ENCODE measurements at regions not wholly inside any gene's neighbourhood (a gene's known extent, or its start where the extent isn't known, plus 50 kb on each side); places are given as distances from the start of the nearest gene placed in this dataset.

DNA sequence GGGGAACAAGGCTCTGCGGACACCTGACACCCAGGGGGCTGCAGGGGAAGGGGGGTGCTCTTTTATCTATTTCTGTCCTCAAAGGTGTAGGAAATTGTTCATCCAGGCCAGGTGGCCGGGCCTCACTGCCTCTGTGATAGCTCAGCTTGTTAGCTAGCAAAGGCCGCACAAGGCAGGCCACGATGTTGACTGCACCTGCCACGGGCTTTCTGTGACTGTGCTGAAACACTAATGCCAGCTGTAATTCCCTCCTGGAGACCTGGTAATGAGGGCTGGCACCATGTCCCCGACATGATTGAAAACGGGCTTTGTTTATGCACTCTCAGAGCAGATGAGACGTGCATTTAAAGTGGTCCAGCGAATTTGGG is 61.4 kb upstream of the APCDD1L start:
- TF ChIP-seq, protein P1, sequence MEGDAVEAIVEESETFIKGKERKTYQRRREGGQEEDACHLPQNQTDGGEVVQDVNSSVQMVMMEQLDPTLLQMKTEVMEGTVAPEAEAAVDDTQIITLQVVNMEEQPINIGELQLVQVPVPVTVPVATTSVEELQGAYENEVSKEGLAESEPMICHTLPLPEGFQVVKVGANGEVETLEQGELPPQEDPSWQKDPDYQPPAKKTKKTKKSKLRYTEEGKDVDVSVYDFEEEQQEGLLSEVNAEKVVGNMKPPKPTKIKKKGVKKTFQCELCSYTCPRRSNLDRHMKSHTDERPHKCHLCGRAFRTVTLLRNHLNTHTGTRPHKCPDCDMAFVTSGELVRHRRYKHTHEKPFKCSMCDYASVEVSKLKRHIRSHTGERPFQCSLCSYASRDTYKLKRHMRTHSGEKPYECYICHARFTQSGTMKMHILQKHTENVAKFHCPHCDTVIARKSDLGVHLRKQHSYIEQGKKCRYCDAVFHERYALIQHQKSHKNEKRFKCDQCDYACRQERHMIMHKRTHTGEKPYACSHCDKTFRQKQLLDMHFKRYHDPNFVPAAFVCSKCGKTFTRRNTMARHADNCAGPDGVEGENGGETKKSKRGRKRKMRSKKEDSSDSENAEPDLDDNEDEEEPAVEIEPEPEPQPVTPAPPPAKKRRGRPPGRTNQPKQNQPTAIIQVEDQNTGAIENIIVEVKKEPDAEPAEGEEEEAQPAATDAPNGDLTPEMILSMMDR (optimal IDR thresholded peaks at IDR 0.05 in 1 of 3, IDR thresholded peaks at IDR 0.05 in 1 of 3, conservative IDR thresholded peaks at IDR 0.05 in 1 of 3; ENCODE audit: extremely low read depth in 1 of 3, insufficient read depth in 2 of 3, low read length in 3 of 3) = no peak
- no peak for TF ChIP-seq EZH2 (IDR thresholded peaks at IDR 0.05; ENCODE audit: low read length)

Measured in keratinocyte (primary cell).